ENCODE measurements at regions not wholly inside any gene's neighbourhood (a gene's known extent, or its start where the extent isn't known, plus 50 kb on each side); places are given as distances from the start of the nearest gene placed in this dataset.

DNA sequence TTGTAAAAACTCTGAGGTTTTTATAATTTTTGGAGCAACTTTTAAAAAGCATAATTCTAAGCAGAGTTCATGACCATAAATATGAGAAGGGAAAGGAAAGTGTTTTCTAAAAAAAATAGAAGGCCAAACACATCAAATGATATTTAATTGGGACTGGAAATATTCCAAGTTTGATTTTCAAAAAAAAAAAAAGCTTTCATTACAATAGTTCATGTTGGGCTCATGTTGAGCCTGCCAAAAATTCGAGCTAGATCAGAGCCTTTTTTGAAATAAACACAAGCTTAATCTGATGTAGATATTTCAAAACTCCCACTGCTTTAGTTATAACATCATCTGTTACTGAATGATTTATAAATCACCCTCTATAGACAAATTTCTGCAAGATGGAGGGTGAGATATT lies 163.4 kb upstream of the DEFB112 start:
- H3K4me3 Mint-ChIP-seq (ENCODE audit: low read depth, unreplicated experiment) = no peak overlapping the region

DNA sequence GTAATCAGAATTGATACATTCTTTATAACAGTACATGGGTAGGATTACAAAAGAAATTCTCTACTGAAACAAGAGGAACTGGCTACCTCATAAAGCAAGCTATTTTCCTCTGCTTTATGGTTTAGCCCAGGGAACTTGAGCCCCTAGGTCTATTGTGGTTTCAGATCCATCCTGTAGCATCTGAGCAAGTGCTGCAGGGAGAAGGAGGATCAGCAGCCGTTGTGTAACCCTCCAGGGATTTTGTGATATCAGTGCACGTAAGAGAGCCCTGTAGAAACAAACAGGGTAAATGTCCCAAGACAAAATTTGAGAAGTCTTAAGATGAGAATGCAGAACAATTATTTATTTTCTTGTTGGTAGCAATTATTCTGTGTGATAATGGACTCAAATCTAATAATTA lies 165.2 kb upstream of the DEFB112 start:
- Mint-ChIP-seq H3K36me3 (ENCODE audit: insufficient read depth, unreplicated experiment) (no peaks in the 10 kb centered on the region), H3K27me3 (ENCODE audit: unreplicated experiment) (no peaks in the 10 kb centered on the region), H3K4me1 (ENCODE audit: low read depth, unreplicated experiment) (no peaks in the 10 kb centered on the region), H3K27ac (ENCODE audit: unreplicated experiment) (no peak overlapping the region), H3K9me3 (ENCODE audit: low read depth, unreplicated experiment) (no peaks in the 10 kb centered on the region), H3K4me3 (ENCODE audit: low read depth, unreplicated experiment) (no peak overlapping the region)
- intact Hi-C loops (cut with micrococcal nuclease; ENCODE audit: unreplicated experiment) = no loop called here
- no TSS peak for BruUV-seq (replicated peaks)
- TF ChIP-seq, protein P1, sequence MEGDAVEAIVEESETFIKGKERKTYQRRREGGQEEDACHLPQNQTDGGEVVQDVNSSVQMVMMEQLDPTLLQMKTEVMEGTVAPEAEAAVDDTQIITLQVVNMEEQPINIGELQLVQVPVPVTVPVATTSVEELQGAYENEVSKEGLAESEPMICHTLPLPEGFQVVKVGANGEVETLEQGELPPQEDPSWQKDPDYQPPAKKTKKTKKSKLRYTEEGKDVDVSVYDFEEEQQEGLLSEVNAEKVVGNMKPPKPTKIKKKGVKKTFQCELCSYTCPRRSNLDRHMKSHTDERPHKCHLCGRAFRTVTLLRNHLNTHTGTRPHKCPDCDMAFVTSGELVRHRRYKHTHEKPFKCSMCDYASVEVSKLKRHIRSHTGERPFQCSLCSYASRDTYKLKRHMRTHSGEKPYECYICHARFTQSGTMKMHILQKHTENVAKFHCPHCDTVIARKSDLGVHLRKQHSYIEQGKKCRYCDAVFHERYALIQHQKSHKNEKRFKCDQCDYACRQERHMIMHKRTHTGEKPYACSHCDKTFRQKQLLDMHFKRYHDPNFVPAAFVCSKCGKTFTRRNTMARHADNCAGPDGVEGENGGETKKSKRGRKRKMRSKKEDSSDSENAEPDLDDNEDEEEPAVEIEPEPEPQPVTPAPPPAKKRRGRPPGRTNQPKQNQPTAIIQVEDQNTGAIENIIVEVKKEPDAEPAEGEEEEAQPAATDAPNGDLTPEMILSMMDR (IDR thresholded peaks at IDR 0.05; ENCODE audit: unreplicated experiment) = no peak
- CTCF ChIA-PET = interaction anchor here (0.6 kb wide), 1 partner anchor 68 kb away, joined by 3 read pairs; no protein-coding TSS in a partner anchor
- DNase-seq = no peak

More for the DNA sequence above, 163.4 kb upstream of the DEFB112 start:
- intact Hi-C loops (cut with micrococcal nuclease; ENCODE audit: unreplicated experiment) = no loop called here
- Mint-ChIP-seq H3K36me3 (ENCODE audit: insufficient read depth, unreplicated experiment) (no peaks in the 10 kb centered on the region), H3K4me1 (ENCODE audit: low read depth, unreplicated experiment) (no peaks in the 10 kb centered on the region), H3K9me3 (ENCODE audit: low read depth, unreplicated experiment) (no peaks in the 10 kb centered on the region), H3K27ac (ENCODE audit: unreplicated experiment) (no peak overlapping the region), H3K27me3 (ENCODE audit: unreplicated experiment) (no peaks in the 10 kb centered on the region)
- CTCF ChIA-PET = interaction anchor here (0.7 kb wide), 1 partner anchor 776 kb away, joined by 3 read pairs; no protein-coding TSS in a partner anchor
- TF ChIP-seq, protein P1 (IDR thresholded peaks at IDR 0.05; ENCODE audit: unreplicated experiment) = no peak
- DNase-seq = no peak
- BruUV-seq (replicated peaks) = no TSS peak

DNA sequence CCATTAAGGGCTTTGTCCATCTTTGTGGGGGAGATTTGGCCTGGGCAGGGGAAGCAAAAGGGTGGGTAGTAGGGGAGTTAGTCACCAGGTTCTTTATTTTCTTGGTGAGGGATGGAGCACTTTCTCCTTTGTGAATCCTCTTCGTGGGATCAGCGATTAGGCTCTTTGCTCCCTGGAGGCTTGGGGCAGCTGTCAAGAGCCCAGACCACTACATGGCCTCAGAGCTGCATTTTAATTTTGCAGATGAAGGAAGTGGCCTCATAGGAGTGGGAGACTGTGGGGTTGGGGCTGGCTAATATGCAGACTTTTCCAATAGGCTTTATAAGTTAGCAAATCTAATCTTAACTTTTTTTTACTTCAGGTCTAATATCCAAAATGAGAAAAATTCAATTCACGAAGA lies 168.1 kb upstream of the DEFB112 start:
- BruUV-seq (replicated peaks) = no TSS peak
- CTCF ChIA-PET = no interaction called here
- Mint-ChIP-seq H3K27me3 (ENCODE audit: unreplicated experiment) (no peaks in the 10 kb centered on the region), H3K9me3 (ENCODE audit: low read depth, unreplicated experiment) (peaks cover 4% of the 10 kb centered on the region), H3K4me1 (ENCODE audit: low read depth, unreplicated experiment) (no peaks in the 10 kb centered on the region), H3K36me3 (ENCODE audit: insufficient read depth, unreplicated experiment) (no peaks in the 10 kb centered on the region), H3K4me3 (ENCODE audit: low read depth, unreplicated experiment) (no peak overlapping the region), H3K27ac (ENCODE audit: unreplicated experiment) (no peak overlapping the region)
- TF ChIP-seq, protein P1 (IDR thresholded peaks at IDR 0.05; ENCODE audit: unreplicated experiment) = no peak
- intact Hi-C loops (cut with micrococcal nuclease; ENCODE audit: unreplicated experiment) = no loop called here
- no peak for DNase-seq

GRCh38 chr6:50236164-50236563 lies 186.4 kb upstream of the DEFB112 start:
- no TSS peak for BruUV-seq (replicated peaks)
- Mint-ChIP-seq H3K9me3 (ENCODE audit: low read depth, unreplicated experiment) (no peaks in the 10 kb centered on the region), H3K36me3 (ENCODE audit: insufficient read depth, unreplicated experiment) (no peaks in the 10 kb centered on the region), H3K4me1 (ENCODE audit: low read depth, unreplicated experiment) (no peaks in the 10 kb centered on the region), H3K4me3 (ENCODE audit: low read depth, unreplicated experiment) (no peak overlapping the region), H3K27ac (ENCODE audit: unreplicated experiment) (no peak overlapping the region), H3K27me3 (ENCODE audit: unreplicated experiment) (no peaks in the 10 kb centered on the region)
- DNase-seq = no peak
- CTCF ChIA-PET = interaction anchor here (0.5 kb wide), 1 partner anchor 44 kb away, joined by 5 read pairs; no protein-coding TSS in a partner anchor
- intact Hi-C loops (cut with micrococcal nuclease; ENCODE audit: unreplicated experiment) = no loop called here
- TF ChIP-seq, protein P1 (IDR thresholded peaks at IDR 0.05; ENCODE audit: unreplicated experiment) = no peak
